Neural cell (in vitro differentiated cells): ENCODE measurements at regions not wholly inside any gene's neighbourhood (a gene's known extent, or its start where the extent isn't known, plus 50 kb on each side); places are given as distances from the start of the nearest gene placed in this dataset.

Source experiments
- CTCF ChIP-seq: fragments of 450-650 bp; IDR thresholded peaks from 2 replicates; pipeline ENCODE4 v1.5.1; 2014; ENCODE audit warnings: antibody characterized with exemption, mild to moderate bottlenecking, moderate library complexity; ENCODE audit not compliant: poor library complexity, severe bottlenecking
- EP300 ChIP-seq: fragments of 450-650 bp; conservative IDR thresholded peaks from 2 replicates; pipeline ENCODE4 v1.6.1; 2014; ENCODE audit warnings: antibody characterized with exemption, mild to moderate bottlenecking, moderate library complexity; ENCODE audit not compliant: poor library complexity, severe bottlenecking
- EZH2 ChIP-seq: fragments of 200-600, 300-800 bp; shearing (Covaris generic), sonication (generic); IDR thresholded peaks from 2 replicates; pipeline ENCODE4 v1.6.1; 2014; ENCODE audit warnings: antibody characterized with exemption, low read length, borderline replicate concordance, mild to moderate bottlenecking; ENCODE audit not compliant: insufficient read depth, poor library complexity, severe bottlenecking
- MXI1 ChIP-seq: fragments of 450-650 bp; conservative IDR thresholded peaks from 2 replicates; pipeline ENCODE4 v1.6.1; 2014; ENCODE audit warnings: antibody characterized with exemption, mild to moderate bottlenecking; ENCODE audit not compliant: poor library complexity, severe bottlenecking
- POLR2AphosphoS5 ChIP-seq: IDR thresholded peaks from 2 replicates; pipeline ENCODE4 v1.6.1; 2012
- REST ChIP-seq: IDR thresholded peaks from 2 replicates; pipeline ENCODE4 v1.6.1; 2012; ENCODE audit warnings: borderline replicate concordance

GRCh38 chr14:44565968-44566367, 58.9 kb upstream of the FSCB start:
- no peak for TF ChIP-seq EP300
- TF ChIP-seq CTCF, result no peak
- TF ChIP-seq MXI1, result no peak
- no peak for TF ChIP-seq POLR2AphosphoS5
- TF ChIP-seq REST, result no peak
- TF ChIP-seq EZH2, result no peak
